AG08396 (cell line): ENCODE measurements at regions not wholly inside any gene's neighbourhood (a gene's known extent, or its start where the extent isn't known, plus 50 kb on each side); places are given as distances from the start of the nearest gene placed in this dataset.

Experiments
- DNase-seq: peaks from one replicate; pipeline ENCODE4 v3.0.0; 2012; ENCODE audit warnings: low spot score, mixed read lengths

- DNase-seq, result no peak
These were observed 263.0 kb upstream of the CADM1 start for GRCh38 chr11:115767047-115767802.

GRCh38 chr11:115766561-115766960 is 262.3 kb upstream of the CADM1 start:
- DNase-seq, result no peak

GRCh38 chr11:115765803-115766239 is 261.6 kb upstream of the CADM1 start:
- DNase-seq, result peak; percentile 38

- DNase-seq, result no peak
These were observed 260.0 kb upstream of the CADM1 start for GRCh38 chr11:115764176-115764575.

- DNase-seq, result no peak
These were observed 257.6 kb upstream of the CADM1 start for GRCh38 chr11:115761817-115762216.

GRCh38 chr11:115761348-115761747 is 257.1 kb upstream of the CADM1 start:
- DNase-seq, result no peak

- no peak for DNase-seq
These were observed 256.5 kb upstream of the CADM1 start for GRCh38 chr11:115760461-115761320.

- DNase-seq, result peak; percentile 44
These were observed 255.6 kb upstream of the CADM1 start for GRCh38 chr11:115759622-115760460.

GRCh38 chr11:115758011-115758410 is 253.8 kb upstream of the CADM1 start:
- no peak for DNase-seq

GRCh38 chr11:115751243-115752015 is 247.2 kb upstream of the CADM1 start:
- no peak for DNase-seq

GRCh38 chr11:115745610-115746512 is 241.6 kb upstream of the CADM1 start:
- no peak for DNase-seq

- no peak for DNase-seq
These were observed 240.9 kb upstream of the CADM1 start for GRCh38 chr11:115745066-115745465.

- no peak for DNase-seq
These were observed 239.5 kb upstream of the CADM1 start for GRCh38 chr11:115743719-115744118.

- no peak for DNase-seq
These were observed 237.3 kb upstream of the CADM1 start for GRCh38 chr11:115741376-115742107.

- DNase-seq, result no peak
These were observed 236.1 kb upstream of the CADM1 start for GRCh38 chr11:115740324-115740723.

- DNase-seq, result no peak
These were observed 235.7 kb upstream of the CADM1 start for GRCh38 chr11:115739878-115740277.

GRCh38 chr11:115739146-115739545 is 234.9 kb upstream of the CADM1 start:
- no peak for DNase-seq

- DNase-seq, result no peak
These were observed 233.7 kb upstream of the CADM1 start for GRCh38 chr11:115737875-115738274.

- DNase-seq, result no peak
These were observed 231.9 kb upstream of the CADM1 start for GRCh38 chr11:115736146-115736545.

- peak; percentile 78 for DNase-seq
These were observed 220.5 kb upstream of the CADM1 start for GRCh38 chr11:115724666-115725065.
